ENCODE measurements at regions not wholly inside any gene's neighbourhood (a gene's known extent, or its start where the extent isn't known, plus 50 kb on each side); places are given as distances from the start of the nearest gene placed in this dataset.

DNA sequence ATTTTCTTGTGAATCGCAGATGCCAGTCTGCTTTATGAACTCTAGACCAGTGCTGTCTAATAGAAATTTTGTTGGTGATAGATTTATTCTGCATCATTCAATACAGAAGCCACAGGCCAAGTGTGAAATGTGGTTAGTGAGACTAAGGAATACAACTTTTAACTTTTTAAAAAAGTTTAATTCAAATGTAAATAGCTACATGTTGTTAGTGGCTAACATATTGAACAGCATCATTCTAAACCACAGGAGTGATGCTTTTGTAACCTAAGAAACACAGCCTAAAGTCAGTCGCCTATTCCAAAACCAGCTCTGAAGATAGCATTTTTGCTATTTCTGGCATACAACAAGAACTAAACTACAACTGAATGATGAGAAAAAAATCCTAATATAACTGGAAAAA is 164.8 kb upstream of the CBLB start:
- TF ChIP-seq RAD21 (IDR thresholded peaks at IDR 0.05), result no peak
- no peak for TF ChIP-seq CTCF (IDR thresholded peaks at IDR 0.05; ENCODE audit: low read depth, low read length, missing input control)

All from liver (tissue), 3 donors.